Neural crest cell (in vitro differentiated cells): ENCODE measurements at regions not wholly inside any gene's neighbourhood (a gene's known extent, or its start where the extent isn't known, plus 50 kb on each side); places are given as distances from the start of the nearest gene placed in this dataset.

ENCODE experiments used
- DNase-seq: peaks from one replicate; pipeline ENCODE4 v3.0.0; 2021; ENCODE audit warnings: low read depth, mixed read lengths, low spot score
- H3K27ac Mint-ChIP-seq: one replicate; pipeline ENCODE4 v1.8.0; 2021; ENCODE audit warnings: mild to moderate bottlenecking, mixed read lengths; ENCODE audit not compliant: unreplicated experiment
- H3K27me3 Mint-ChIP-seq: 2 replicates; pipeline ENCODE4 v1.8.0; 2021; ENCODE audit warnings: low read depth, mild to moderate bottlenecking, mixed read lengths
- H3K36me3 Mint-ChIP-seq: 2 replicates; pipeline ENCODE4 v1.8.0; 2021; ENCODE audit warnings: low read depth, mild to moderate bottlenecking, mixed read lengths
- H3K4me1 Mint-ChIP-seq: 2 replicates; pipeline ENCODE4 v1.8.0; 2021; ENCODE audit warnings: mixed read lengths
- H3K4me3 Mint-ChIP-seq: one replicate; pipeline ENCODE4 v1.8.0; 2021; ENCODE audit warnings: mild to moderate bottlenecking, mixed read lengths
- H3K9me3 Mint-ChIP-seq: 2 replicates; pipeline ENCODE4 v1.8.0; 2021; ENCODE audit warnings: mixed read lengths
- TF ChIP-seq, protein P1 (sequence below): fragments of 200-600 bp; sonication (generic); conservative IDR thresholded peaks from 2 replicates; pipeline ENCODE4 v1.5.0; 2021; ENCODE audit warnings: antibody characterized with exemption, mild to moderate bottlenecking

DNA sequence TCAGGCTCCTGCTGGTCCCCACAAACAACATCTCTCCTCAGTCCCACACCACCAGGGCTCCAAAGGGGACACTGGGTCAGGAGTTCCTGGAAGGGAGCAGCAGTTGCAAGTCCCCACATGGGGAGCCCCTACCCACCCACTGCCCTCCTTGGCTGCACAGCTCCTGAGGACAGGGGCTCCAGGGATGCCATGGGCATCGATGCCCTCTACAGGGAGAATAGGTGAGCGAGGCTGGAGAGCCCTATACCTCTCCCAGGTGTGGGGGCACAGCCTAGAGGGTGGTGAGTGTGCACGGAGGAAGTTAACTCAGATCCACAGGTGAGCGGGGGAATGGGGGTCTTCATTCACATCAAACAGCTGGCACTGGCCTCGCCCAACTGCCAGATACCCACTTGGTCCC is 141.2 kb upstream of the LINGO1 start:
- no peak for DNase-seq
- Mint-ChIP-seq H3K4me3 (no peak overlapping the region), H3K36me3 (no peaks in the 10 kb centered on the region), H3K27me3 (no peaks in the 10 kb centered on the region), H3K9me3 (no peaks in the 10 kb centered on the region), H3K4me1 (no peaks in the 10 kb centered on the region), H3K27ac (no peak overlapping the region)
- TF ChIP-seq, protein P1, sequence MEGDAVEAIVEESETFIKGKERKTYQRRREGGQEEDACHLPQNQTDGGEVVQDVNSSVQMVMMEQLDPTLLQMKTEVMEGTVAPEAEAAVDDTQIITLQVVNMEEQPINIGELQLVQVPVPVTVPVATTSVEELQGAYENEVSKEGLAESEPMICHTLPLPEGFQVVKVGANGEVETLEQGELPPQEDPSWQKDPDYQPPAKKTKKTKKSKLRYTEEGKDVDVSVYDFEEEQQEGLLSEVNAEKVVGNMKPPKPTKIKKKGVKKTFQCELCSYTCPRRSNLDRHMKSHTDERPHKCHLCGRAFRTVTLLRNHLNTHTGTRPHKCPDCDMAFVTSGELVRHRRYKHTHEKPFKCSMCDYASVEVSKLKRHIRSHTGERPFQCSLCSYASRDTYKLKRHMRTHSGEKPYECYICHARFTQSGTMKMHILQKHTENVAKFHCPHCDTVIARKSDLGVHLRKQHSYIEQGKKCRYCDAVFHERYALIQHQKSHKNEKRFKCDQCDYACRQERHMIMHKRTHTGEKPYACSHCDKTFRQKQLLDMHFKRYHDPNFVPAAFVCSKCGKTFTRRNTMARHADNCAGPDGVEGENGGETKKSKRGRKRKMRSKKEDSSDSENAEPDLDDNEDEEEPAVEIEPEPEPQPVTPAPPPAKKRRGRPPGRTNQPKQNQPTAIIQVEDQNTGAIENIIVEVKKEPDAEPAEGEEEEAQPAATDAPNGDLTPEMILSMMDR, result no peak

DNA sequence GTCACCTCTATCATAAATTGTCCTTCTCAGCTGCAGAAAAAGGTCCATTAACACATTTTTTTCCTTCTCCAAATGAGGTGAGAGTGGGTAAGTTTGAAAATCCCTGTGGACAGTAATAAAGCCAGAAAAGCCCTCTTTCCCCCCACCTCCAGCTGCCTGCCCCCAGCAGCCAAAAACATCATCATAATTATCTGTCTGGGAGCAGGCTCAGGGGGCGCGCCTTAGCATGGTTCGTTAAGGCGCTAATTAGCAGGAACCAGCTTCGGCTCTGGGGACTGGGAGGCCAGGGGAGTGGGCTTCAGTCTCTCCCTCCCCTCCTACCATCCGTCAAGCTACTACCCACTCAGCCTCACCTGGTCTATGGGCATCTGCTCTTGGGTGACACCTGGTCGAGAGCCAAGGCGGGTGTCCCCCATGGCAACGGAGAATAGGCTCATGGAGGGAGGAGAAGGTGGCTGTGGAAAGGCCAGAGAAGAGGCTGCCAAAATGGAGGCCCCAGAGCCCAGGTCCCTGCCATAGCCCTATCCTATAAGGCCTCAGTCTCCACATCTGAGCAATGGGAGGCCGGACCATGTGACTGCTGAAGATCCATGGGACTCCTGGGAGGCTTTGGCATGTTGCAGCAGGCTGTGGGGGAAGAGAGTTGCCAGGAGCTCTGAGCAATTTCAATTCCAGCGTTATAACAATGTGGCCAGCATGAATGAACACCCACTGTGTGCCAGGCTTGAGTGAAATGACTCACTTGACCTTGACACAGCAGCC is 140.1 kb upstream of the LINGO1 start:
- TF ChIP-seq, protein P1, result no peak
- Mint-ChIP-seq H3K36me3 (no peaks in the 10 kb centered on the region), H3K27ac (no peak overlapping the region), H3K4me1 (no peaks in the 10 kb centered on the region), H3K27me3 (no peaks in the 10 kb centered on the region), H3K4me3 (no peak overlapping the region), H3K9me3 (no peaks in the 10 kb centered on the region)
- no peak for DNase-seq

DNA sequence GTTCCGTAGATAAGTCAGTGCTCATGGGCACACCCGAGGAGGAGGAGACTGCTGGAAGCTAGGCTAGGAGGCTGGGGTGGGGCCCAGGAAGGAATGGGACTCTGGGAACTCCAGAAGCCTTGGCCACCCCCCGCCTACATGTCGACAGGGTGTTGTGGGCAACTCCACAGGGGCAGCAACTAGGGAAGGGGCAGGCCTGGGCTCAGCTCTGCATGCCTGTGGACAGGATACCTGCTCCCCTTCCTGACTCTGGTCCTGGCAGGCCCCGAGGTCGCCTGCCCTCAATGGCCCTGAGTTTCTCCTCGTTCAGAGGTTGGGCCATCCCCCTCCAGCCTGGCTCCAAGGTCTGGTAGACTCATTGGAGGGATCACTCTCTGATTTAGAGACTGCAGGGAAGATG is 138.9 kb upstream of the LINGO1 start:
- TF ChIP-seq, protein P1, result no peak

DNA sequence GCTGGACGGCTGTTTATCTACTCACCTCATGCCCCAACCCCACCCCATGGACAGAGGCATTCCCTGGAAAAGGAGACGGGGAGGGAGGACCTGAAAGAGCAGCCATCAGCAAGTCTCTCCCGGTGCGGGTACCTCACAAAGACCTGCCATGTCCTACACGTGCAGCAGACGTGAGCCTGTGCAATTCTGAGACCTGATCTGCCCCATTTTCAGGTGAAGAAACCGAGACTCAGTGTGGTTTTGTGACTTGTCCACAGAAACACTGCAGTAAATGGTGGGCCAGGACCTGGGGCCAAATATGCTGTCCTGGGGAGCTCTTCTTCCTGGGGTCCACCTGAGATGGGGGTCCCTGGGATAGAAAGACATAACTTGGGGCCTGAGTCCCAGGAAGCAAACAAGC is 137.0 kb upstream of the LINGO1 start:
- Mint-ChIP-seq H3K4me3 (no peak overlapping the region), H3K4me1 (no peaks in the 10 kb centered on the region), H3K27ac (no peak overlapping the region), H3K27me3 (peaks cover 20% of the 10 kb centered on the region), H3K9me3 (no peaks in the 10 kb centered on the region), H3K36me3 (no peaks in the 10 kb centered on the region)
- TF ChIP-seq, protein P1, result no peak
- DNase-seq, result no peak

More for the DNA sequence above, 138.9 kb upstream of the LINGO1 start:
- peaks cover 11% of the 10 kb centered on the region for H3K27me3 Mint-ChIP-seq
- H3K27ac Mint-ChIP-seq, result no peak overlapping the region
- H3K4me3 Mint-ChIP-seq, result no peak overlapping the region
- H3K9me3 Mint-ChIP-seq, result no peaks in the 10 kb centered on the region
- H3K36me3 Mint-ChIP-seq, result no peaks in the 10 kb centered on the region
- no peaks in the 10 kb centered on the region for H3K4me1 Mint-ChIP-seq
- no peak for DNase-seq

DNA sequence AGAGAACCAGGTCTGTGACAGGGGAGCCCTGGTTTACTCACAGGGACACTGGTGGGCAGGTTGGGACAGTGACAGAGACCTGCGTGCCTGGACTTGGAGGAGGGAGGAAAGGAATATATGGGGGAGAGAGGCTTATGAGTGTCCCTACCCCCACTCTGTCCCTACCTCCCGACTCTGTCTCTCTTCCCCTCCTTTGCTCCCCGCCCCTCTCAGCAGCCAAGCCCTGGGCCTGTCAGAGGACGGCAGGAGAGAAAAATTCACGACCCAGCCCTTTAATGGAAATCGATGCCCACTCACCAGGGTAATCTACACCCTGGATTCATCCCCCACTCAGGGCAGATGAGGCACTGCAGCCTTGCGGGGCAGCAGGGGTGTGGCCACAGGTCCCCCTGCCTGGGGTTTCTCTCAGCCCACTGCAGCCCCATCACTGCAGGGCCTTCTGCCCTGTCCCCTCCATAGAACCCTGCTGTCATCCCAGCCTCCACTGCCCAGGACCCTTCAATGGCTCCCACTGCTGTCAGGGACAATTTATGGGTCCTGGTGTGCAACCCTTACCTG is 135.9 kb upstream of the LINGO1 start:
- no peak overlapping the region for H3K4me3 Mint-ChIP-seq
- no peaks in the 10 kb centered on the region for H3K36me3 Mint-ChIP-seq
- H3K27me3 Mint-ChIP-seq, result peaks cover 23% of the 10 kb centered on the region
- H3K4me1 Mint-ChIP-seq, result no peaks in the 10 kb centered on the region
- DNase-seq, result no peak
- no peaks in the 10 kb centered on the region for H3K9me3 Mint-ChIP-seq
- TF ChIP-seq, protein P1, result no peak
- peak overlapping the region; percentile 35 for H3K27ac Mint-ChIP-seq
